ENCODE measurements at regions not wholly inside any gene's neighbourhood (a gene's known extent, or its start where the extent isn't known, plus 50 kb on each side); places are given as distances from the start of the nearest gene placed in this dataset.

DNA sequence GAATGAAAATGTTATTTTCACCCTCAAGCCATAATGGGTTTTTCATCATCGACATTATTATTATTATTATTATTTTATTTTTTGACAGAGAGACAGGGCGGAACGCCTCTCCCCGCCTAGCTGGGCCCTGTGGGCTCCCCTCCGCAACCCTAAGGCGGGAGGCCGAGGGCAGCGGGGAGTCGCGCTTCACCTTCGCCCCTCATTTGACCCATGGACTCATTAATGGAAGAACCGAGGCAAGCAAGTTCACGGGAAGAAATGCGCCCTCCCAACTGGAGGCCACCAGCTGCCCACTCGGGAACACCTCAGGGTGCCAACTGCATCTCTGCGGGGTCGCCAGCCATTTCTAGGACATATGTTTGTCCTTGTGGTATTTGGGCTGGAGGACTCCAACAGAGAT lies 115.3 kb upstream of the KIRREL3 start (continued):
- no peak for TF ChIP-seq FOXP4 (CRISPR knock-in tag; IDR thresholded peaks at IDR 0.05)
- TF ChIP-seq HMGA2 (CRISPR knock-in tag; IDR thresholded peaks at IDR 0.05), result no peak

- CTCF ChIA-PET, result no interaction called here
- Mint-ChIP-seq H3K27ac (no peak overlapping the region), H3K36me3 (no peaks in the 10 kb centered on the region), H3K4me3 (no peak overlapping the region), H3K27me3 (ENCODE audit: low read depth) (no peaks in the 10 kb centered on the region), H3K4me1 (peaks cover 42% of the 10 kb centered on the region), H3K9me3 (no peaks in the 10 kb centered on the region)
- POLR2A ChIA-PET, result no interaction called here
- DNase-seq (ENCODE audit: low spot score) (no peak), ATAC-seq (no peak)
- TF ChIP-seq NFYB (CRISPR knock-in tag; conservative IDR thresholded peaks at IDR 0.05; ENCODE audit: low read depth) (no peak), MAX (CRISPR knock-in tag; IDR thresholded peaks at IDR 0.05) (no peak), NFE2L1 (CRISPR knock-in tag; IDR thresholded peaks at IDR 0.05) (no peak), SP1 (CRISPR knock-in tag; conservative IDR thresholded peaks at IDR 0.05) (no peak), FOXJ3 (CRISPR knock-in tag; IDR thresholded peaks at IDR 0.05; ENCODE audit: borderline replicate concordance) (no peak), ESRRA (CRISPR knock-in tag; IDR thresholded peaks at IDR 0.05; ENCODE audit: borderline replicate concordance) (no peak), TEAD4 (CRISPR knock-in tag; IDR thresholded peaks at IDR 0.05) (no peak), ZNF416 (CRISPR knock-in tag; IDR thresholded peaks at IDR 0.05) (no peak), CBFB (CRISPR knock-in tag; IDR thresholded peaks at IDR 0.05; ENCODE audit: low read depth) (no peak), TCF7 (CRISPR knock-in tag; IDR thresholded peaks at IDR 0.05; ENCODE audit: low read depth) (no peak), ZNF121 (CRISPR knock-in tag; IDR thresholded peaks at IDR 0.05) (no peak), SMAD4 (CRISPR knock-in tag; IDR thresholded peaks at IDR 0.05) (no peak)
- TF ChIP-seq, protein P1, sequence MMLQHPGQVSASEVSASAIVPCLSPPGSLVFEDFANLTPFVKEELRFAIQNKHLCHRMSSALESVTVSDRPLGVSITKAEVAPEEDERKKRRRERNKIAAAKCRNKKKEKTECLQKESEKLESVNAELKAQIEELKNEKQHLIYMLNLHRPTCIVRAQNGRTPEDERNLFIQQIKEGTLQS (CRISPR knock-in tag; conservative IDR thresholded peaks at IDR 0.05), result no peak
Measured at GRCh38 chr11:127114035-127114434, 113.5 kb upstream of the KIRREL3 start.

DNA sequence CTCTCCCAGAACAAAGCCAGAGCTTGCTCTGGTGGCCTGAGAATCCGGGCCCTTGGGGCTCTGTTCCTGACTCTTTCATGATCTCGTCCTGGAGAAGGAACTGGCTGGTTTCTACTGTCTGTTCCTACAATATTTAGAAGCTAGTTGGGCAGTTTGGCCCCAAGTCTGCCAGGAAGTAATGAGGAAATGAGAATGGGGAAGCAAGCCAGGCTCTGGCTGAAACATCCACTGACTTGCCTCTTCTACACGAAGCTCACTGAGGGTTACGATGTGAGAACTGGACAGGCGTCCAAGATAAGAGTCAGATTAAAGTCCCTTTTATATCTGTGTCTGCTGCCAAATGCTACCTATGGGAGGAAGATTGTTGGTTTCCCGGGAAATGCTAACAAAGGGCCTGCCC lies 110.0 kb upstream of the KIRREL3 start:
- Mint-ChIP-seq H3K36me3 (no peaks in the 10 kb centered on the region), H3K9me3 (no peaks in the 10 kb centered on the region), H3K27ac (peak overlapping the region; percentile 93), H3K4me3 (peak overlapping the region; percentile 53), H3K4me1 (peaks cover 59% of the 10 kb centered on the region), H3K27me3 (ENCODE audit: low read depth) (no peaks in the 10 kb centered on the region)
- DNase-seq (ENCODE audit: low spot score), result no peak
- CTCF ChIA-PET, result interaction anchor here (0.7 to 1.2 kb wide), 2 partner anchors 235 to 383 kb away, joined by 3 read pairs; no protein-coding TSS in a partner anchor
- ATAC-seq, result no peak
- POLR2A ChIA-PET, result no interaction called here
- TF ChIP-seq ZNF263 (CRISPR knock-in tag; IDR thresholded peaks at IDR 0.05; ENCODE audit: low read depth), result no peak
- TF ChIP-seq, protein P2, sequence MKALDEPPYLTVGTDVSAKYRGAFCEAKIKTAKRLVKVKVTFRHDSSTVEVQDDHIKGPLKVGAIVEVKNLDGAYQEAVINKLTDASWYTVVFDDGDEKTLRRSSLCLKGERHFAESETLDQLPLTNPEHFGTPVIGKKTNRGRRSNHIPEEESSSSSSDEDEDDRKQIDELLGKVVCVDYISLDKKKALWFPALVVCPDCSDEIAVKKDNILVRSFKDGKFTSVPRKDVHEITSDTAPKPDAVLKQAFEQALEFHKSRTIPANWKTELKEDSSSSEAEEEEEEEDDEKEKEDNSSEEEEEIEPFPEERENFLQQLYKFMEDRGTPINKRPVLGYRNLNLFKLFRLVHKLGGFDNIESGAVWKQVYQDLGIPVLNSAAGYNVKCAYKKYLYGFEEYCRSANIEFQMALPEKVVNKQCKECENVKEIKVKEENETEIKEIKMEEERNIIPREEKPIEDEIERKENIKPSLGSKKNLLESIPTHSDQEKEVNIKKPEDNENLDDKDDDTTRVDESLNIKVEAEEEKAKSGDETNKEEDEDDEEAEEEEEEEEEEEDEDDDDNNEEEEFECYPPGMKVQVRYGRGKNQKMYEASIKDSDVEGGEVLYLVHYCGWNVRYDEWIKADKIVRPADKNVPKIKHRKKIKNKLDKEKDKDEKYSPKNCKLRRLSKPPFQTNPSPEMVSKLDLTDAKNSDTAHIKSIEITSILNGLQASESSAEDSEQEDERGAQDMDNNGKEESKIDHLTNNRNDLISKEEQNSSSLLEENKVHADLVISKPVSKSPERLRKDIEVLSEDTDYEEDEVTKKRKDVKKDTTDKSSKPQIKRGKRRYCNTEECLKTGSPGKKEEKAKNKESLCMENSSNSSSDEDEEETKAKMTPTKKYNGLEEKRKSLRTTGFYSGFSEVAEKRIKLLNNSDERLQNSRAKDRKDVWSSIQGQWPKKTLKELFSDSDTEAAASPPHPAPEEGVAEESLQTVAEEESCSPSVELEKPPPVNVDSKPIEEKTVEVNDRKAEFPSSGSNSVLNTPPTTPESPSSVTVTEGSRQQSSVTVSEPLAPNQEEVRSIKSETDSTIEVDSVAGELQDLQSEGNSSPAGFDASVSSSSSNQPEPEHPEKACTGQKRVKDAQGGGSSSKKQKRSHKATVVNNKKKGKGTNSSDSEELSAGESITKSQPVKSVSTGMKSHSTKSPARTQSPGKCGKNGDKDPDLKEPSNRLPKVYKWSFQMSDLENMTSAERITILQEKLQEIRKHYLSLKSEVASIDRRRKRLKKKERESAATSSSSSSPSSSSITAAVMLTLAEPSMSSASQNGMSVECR (CRISPR knock-in tag; IDR thresholded peaks at IDR 0.05; ENCODE audit: borderline replicate concordance), result no peak
- TF ChIP-seq TCF7 (CRISPR knock-in tag; IDR thresholded peaks at IDR 0.05; ENCODE audit: low read depth), result no peak
- TF ChIP-seq ZNF219 (CRISPR knock-in tag; IDR thresholded peaks at IDR 0.05; ENCODE audit: borderline replicate concordance), result no peak
- TF ChIP-seq FOXK1 (CRISPR knock-in tag; IDR thresholded peaks at IDR 0.05), result no peak
- TF ChIP-seq ZNF317 (CRISPR knock-in tag; IDR thresholded peaks at IDR 0.05; ENCODE audit: borderline replicate concordance, low read depth), result no peak
- no peak for TF ChIP-seq OVOL2 (CRISPR knock-in tag; IDR thresholded peaks at IDR 0.05; ENCODE audit: borderline replicate concordance)
- no peak for TF ChIP-seq ZNF396 (CRISPR knock-in tag; IDR thresholded peaks at IDR 0.05; ENCODE audit: borderline replicate concordance)
- no peak for TF ChIP-seq ZBTB21 (CRISPR knock-in tag; IDR thresholded peaks at IDR 0.05; ENCODE audit: borderline replicate concordance)
- no peak for TF ChIP-seq ZNF532 (CRISPR knock-in tag; IDR thresholded peaks at IDR 0.05; ENCODE audit: borderline replicate concordance)

All from WTC11 (cell line).